ENCODE measurements at regions not wholly inside any gene's neighbourhood (a gene's known extent, or its start where the extent isn't known, plus 50 kb on each side); places are given as distances from the start of the nearest gene placed in this dataset.

- TF ChIP-seq, protein P1, sequence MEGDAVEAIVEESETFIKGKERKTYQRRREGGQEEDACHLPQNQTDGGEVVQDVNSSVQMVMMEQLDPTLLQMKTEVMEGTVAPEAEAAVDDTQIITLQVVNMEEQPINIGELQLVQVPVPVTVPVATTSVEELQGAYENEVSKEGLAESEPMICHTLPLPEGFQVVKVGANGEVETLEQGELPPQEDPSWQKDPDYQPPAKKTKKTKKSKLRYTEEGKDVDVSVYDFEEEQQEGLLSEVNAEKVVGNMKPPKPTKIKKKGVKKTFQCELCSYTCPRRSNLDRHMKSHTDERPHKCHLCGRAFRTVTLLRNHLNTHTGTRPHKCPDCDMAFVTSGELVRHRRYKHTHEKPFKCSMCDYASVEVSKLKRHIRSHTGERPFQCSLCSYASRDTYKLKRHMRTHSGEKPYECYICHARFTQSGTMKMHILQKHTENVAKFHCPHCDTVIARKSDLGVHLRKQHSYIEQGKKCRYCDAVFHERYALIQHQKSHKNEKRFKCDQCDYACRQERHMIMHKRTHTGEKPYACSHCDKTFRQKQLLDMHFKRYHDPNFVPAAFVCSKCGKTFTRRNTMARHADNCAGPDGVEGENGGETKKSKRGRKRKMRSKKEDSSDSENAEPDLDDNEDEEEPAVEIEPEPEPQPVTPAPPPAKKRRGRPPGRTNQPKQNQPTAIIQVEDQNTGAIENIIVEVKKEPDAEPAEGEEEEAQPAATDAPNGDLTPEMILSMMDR (IDR thresholded peaks at IDR 0.05): no peak
- TF ChIP-seq ZFX (IDR thresholded peaks at IDR 0.05; ENCODE audit: borderline replicate concordance): no peak
These were observed 108.8 kb upstream of the TSPAN8 start for GRCh38 chr12:71266606-71267005.

Measured in 22Rv1 (cell line).